Omental fat pad (tissue), 3 donors: ENCODE measurements at regions not wholly inside any gene's neighbourhood (a gene's known extent, or its start where the extent isn't known, plus 50 kb on each side); places are given as distances from the start of the nearest gene placed in this dataset.

Experiments
- ATAC-seq: fragments of 150-250 bp; one replicate; pipeline ENCODE4 v1.9.1; 2016; ENCODE audit warnings: mild to moderate bottlenecking, moderate library complexity; ENCODE audit not compliant: low FRiP score
- DNase-seq: peaks from one replicate; pipeline ENCODE4 v3.0.0-alpha.2; 2019; ENCODE audit warnings: low spot score
- CTCF ChIP-seq, 3 donors: fragments of 450-650 bp; IDR thresholded peaks; one replicate each; pipeline ENCODE4 v1.5.1; 2016 to 2017; ENCODE audit warnings: antibody characterized with exemption in 3 of 3, mild to moderate bottlenecking in 3 of 3, moderate library complexity in 2 of 3

GRCh38 chr3:5444253-5444652 lies 256.7 kb downstream of the EDEM1 start:
- ATAC-seq, result no peak
- no peak for TF ChIP-seq CTCF (IDR thresholded peaks at IDR 0.05)
- no peak for DNase-seq

GRCh38 chr3:5445676-5446201 lies 258.2 kb downstream of the EDEM1 start:
- ATAC-seq (no peak), DNase-seq (no peak)
- no peak for TF ChIP-seq CTCF (IDR thresholded peaks at IDR 0.05)

- no peak for TF ChIP-seq CTCF (IDR thresholded peaks at IDR 0.05)
- no peak for DNase-seq
- ATAC-seq, result no peak
These were observed 260.7 kb downstream of the EDEM1 start for GRCh38 chr3:5448246-5448645.

GRCh38 chr3:5448816-5449215 lies 261.3 kb downstream of the EDEM1 start:
- no peak for TF ChIP-seq CTCF (IDR thresholded peaks at IDR 0.05)
- DNase-seq (no peak), ATAC-seq (no peak)

GRCh38 chr3:5456199-5456598 lies 268.7 kb downstream of the EDEM1 start:
- DNase-seq, result no peak
- TF ChIP-seq CTCF (IDR thresholded peaks at IDR 0.05), result no peak
- ATAC-seq, result no peak

- TF ChIP-seq CTCF (IDR thresholded peaks at IDR 0.05), result no peak
- DNase-seq (no peak), ATAC-seq (no peak)
These were observed 271.0 kb downstream of the EDEM1 start for GRCh38 chr3:5458526-5458925.

- TF ChIP-seq CTCF (IDR thresholded peaks at IDR 0.05), result no peak
- no peak for ATAC-seq
- no peak for DNase-seq
These were observed 274.6 kb downstream of the EDEM1 start for GRCh38 chr3:5462086-5462485.
